ENCODE measurements at regions not wholly inside any gene's neighbourhood (a gene's known extent, or its start where the extent isn't known, plus 50 kb on each side); places are given as distances from the start of the nearest gene placed in this dataset.

- DNase-seq: no peak
These were observed 207.3 kb upstream of the RAB6C start for GRCh38 chr2:129772190-129772579.

GRCh38 chr2:129775952-129776653 is 203.4 kb upstream of the RAB6C start:
- no peak for DNase-seq

GRCh38 chr2:129777146-129777545 is 202.3 kb upstream of the RAB6C start:
- DNase-seq: no peak

GRCh38 chr2:129777762-129778583 is 201.5 kb upstream of the RAB6C start:
- no peak for DNase-seq

- no peak for DNase-seq
These were observed 200.9 kb upstream of the RAB6C start for GRCh38 chr2:129778584-129778877.

- DNase-seq: no peak
These were observed 199.7 kb upstream of the RAB6C start for GRCh38 chr2:129779783-129780182.

- no peak for DNase-seq
These were observed 198.9 kb upstream of the RAB6C start for GRCh38 chr2:129780316-129781270.

- no peak for DNase-seq
These were observed 197.5 kb upstream of the RAB6C start for GRCh38 chr2:129781749-129782632.

- no peak for DNase-seq
These were observed 196.9 kb upstream of the RAB6C start for GRCh38 chr2:129782633-129782990.

- DNase-seq: no peak
These were observed 195.0 kb upstream of the RAB6C start for GRCh38 chr2:129784486-129784885.

- no peak for DNase-seq
These were observed 187.8 kb upstream of the RAB6C start for GRCh38 chr2:129791712-129792111.

GRCh38 chr2:129793431-129793902 is 186.0 kb upstream of the RAB6C start:
- no peak for DNase-seq

- no peak for DNase-seq
These were observed 185.3 kb upstream of the RAB6C start for GRCh38 chr2:129794116-129794515.

- no peak for DNase-seq
These were observed 184.9 kb upstream of the RAB6C start for GRCh38 chr2:129794540-129794939.

GRCh38 chr2:129796225-129796624 is 183.2 kb upstream of the RAB6C start:
- no peak for DNase-seq

GRCh38 chr2:129796801-129797488 is 182.5 kb upstream of the RAB6C start:
- DNase-seq: no peak

GRCh38 chr2:129797489-129798300 is 181.8 kb upstream of the RAB6C start:
- no peak for DNase-seq

GRCh38 chr2:129798301-129798581 is 181.2 kb upstream of the RAB6C start:
- no peak for DNase-seq

GRCh38 chr2:129798626-129799025 is 180.8 kb upstream of the RAB6C start:
- no peak for DNase-seq

- no peak for DNase-seq
These were observed 180.2 kb upstream of the RAB6C start for GRCh38 chr2:129799036-129799958.

Measured in CD4-positive, alpha-beta T cell treated with Interleukin-12 subunit alpha and Interleukin-12 subunit beta, for 1 hour (primary cell).